SW480 (cell line): ENCODE measurements at regions not wholly inside any gene's neighbourhood (a gene's known extent, or its start where the extent isn't known, plus 50 kb on each side); places are given as distances from the start of the nearest gene placed in this dataset.

Source experiments
- DNase-seq: peaks from one replicate; pipeline ENCODE4 v3.0.0-alpha.2; 2016; ENCODE audit warnings: low spot score

GRCh38 chr2:37809525-37809924 lies 115.6 kb upstream of the RMDN2 start:
- DNase-seq: no peak

GRCh38 chr2:37809931-37810570 lies 115.0 kb upstream of the RMDN2 start:
- DNase-seq: no peak

- no peak for DNase-seq
These were observed 112.7 kb upstream of the RMDN2 start for GRCh38 chr2:37812414-37812813.

GRCh38 chr2:37812941-37813730 lies 112.0 kb upstream of the RMDN2 start:
- no peak for DNase-seq

GRCh38 chr2:37816036-37816435 lies 109.1 kb upstream of the RMDN2 start:
- no peak for DNase-seq

- DNase-seq: no peak
These were observed 108.4 kb upstream of the RMDN2 start for GRCh38 chr2:37816686-37817085.

- DNase-seq: no peak
These were observed 105.9 kb upstream of the RMDN2 start for GRCh38 chr2:37819186-37819585.

- no peak for DNase-seq
These were observed 104.6 kb upstream of the RMDN2 start for GRCh38 chr2:37820471-37820986.

- no peak for DNase-seq
These were observed 99.5 kb upstream of the RMDN2 start for GRCh38 chr2:37825586-37825985.

- DNase-seq: no peak
These were observed 98.5 kb upstream of the RMDN2 start for GRCh38 chr2:37826611-37827010.

GRCh38 chr2:37827455-37827854 lies 97.6 kb upstream of the RMDN2 start:
- no peak for DNase-seq

GRCh38 chr2:37827911-37828511 lies 97.1 kb upstream of the RMDN2 start:
- peak; percentile 91 for DNase-seq

- DNase-seq: peak; percentile 27
These were observed 95.9 kb upstream of the RMDN2 start for GRCh38 chr2:37829202-37829601.

GRCh38 chr2:37829616-37830395 lies 95.3 kb upstream of the RMDN2 start:
- DNase-seq: no peak

- no peak for DNase-seq
These were observed 94.5 kb upstream of the RMDN2 start for GRCh38 chr2:37830636-37831035.

- no peak for DNase-seq
These were observed 93.9 kb upstream of the RMDN2 start for GRCh38 chr2:37831081-37831780.

GRCh38 chr2:37832590-37833197 lies 92.4 kb upstream of the RMDN2 start:
- peak; percentile 81 for DNase-seq

GRCh38 chr2:37833423-37833822 lies 91.7 kb upstream of the RMDN2 start:
- DNase-seq: no peak

GRCh38 chr2:37836270-37836669 lies 88.8 kb upstream of the RMDN2 start:
- DNase-seq: no peak

- DNase-seq: no peak
These were observed 88.4 kb upstream of the RMDN2 start for GRCh38 chr2:37836711-37837110.

- DNase-seq: no peak
These were observed 87.3 kb upstream of the RMDN2 start for GRCh38 chr2:37837628-37838328.
